ENCODE measurements at regions not wholly inside any gene's neighbourhood (a gene's known extent, or its start where the extent isn't known, plus 50 kb on each side); places are given as distances from the start of the nearest gene placed in this dataset.

- H3K36me3 ChIP-seq: no peaks in the 10 kb centered on the region
- DNase-seq: no peak
- H3K4me3 ChIP-seq: no peak overlapping the region
- 80 to 95% methylated on average over 9 of the region's 9 CpGs for WGBS, 2 donors
- H3K27ac ChIP-seq: no peak overlapping the region
- H3K4me1 ChIP-seq: no peaks in the 10 kb centered on the region
- intact Hi-C loops (cut with DNase I): no loop called here
- no peaks in the 10 kb centered on the region for H3K9me3 ChIP-seq
- TF ChIP-seq CTCF (IDR thresholded peaks at IDR 0.05): no peak
- no peak for TF ChIP-seq POLR2A (IDR thresholded peaks at IDR 0.05)
- H3K27me3 ChIP-seq: peaks cover 0 to 12% (median 0%) of the 10 kb centered on the region in 4 donors
These were observed 179.8 kb downstream of the SNX10 start for GRCh38 chr7:26471306-26472075.

GRCh38 chr7:26472971-26473370, 181.3 kb downstream of the SNX10 start:
- Histone ChIP-seq H3K27ac (no peak overlapping the region), H3K4me1 (no peaks in the 10 kb centered on the region), H3K36me3 (no peaks in the 10 kb centered on the region), H3K9me3 (no peaks in the 10 kb centered on the region), H3K27me3 (peaks cover 0 to 7% (median 0%) of the 10 kb centered on the region in 4 donors), H3K4me3 (no peak overlapping the region)
- 76 to 79% methylated on average over 2 of the region's 2 CpGs for WGBS, 2 donors
- no peak for TF ChIP-seq CTCF (IDR thresholded peaks at IDR 0.05)
- TF ChIP-seq POLR2A (IDR thresholded peaks at IDR 0.05): no peak
- intact Hi-C loops (cut with DNase I): no loop called here
- no peak for DNase-seq

- H3K4me3 ChIP-seq: no peak overlapping the region
- DNase-seq: no peak
- peaks cover 0 to 6% (median 0%) of the 10 kb centered on the region in 4 donors for H3K27me3 ChIP-seq
- no peaks in the 10 kb centered on the region for H3K9me3 ChIP-seq
- WGBS, 2 donors: 90 to 100% methylated on average over 1 of the region's 1 CpG
- H3K27ac ChIP-seq: no peak overlapping the region
- no peaks in the 10 kb centered on the region for H3K36me3 ChIP-seq
- TF ChIP-seq POLR2A (IDR thresholded peaks at IDR 0.05): no peak
- TF ChIP-seq CTCF (IDR thresholded peaks at IDR 0.05): no peak
- intact Hi-C loops (cut with DNase I): no loop called here
- H3K4me1 ChIP-seq: no peaks in the 10 kb centered on the region
These were observed 184.6 kb downstream of the SNX10 start for GRCh38 chr7:26476271-26476670.

- H3K27me3 ChIP-seq: peaks cover 0 to 6% (median 0%) of the 10 kb centered on the region in 4 donors
- DNase-seq: no peak
- WGBS, 2 donors: 64 to 67% methylated on average over 4 of the region's 4 CpGs
- TF ChIP-seq POLR2A (IDR thresholded peaks at IDR 0.05): no peak
- TF ChIP-seq CTCF (IDR thresholded peaks at IDR 0.05): no peak
- H3K9me3 ChIP-seq: no peaks in the 10 kb centered on the region
- H3K4me1 ChIP-seq: no peaks in the 10 kb centered on the region
- no peak overlapping the region for H3K4me3 ChIP-seq
- intact Hi-C loops (cut with DNase I): no loop called here
- H3K36me3 ChIP-seq: no peaks in the 10 kb centered on the region
- H3K27ac ChIP-seq: no peak overlapping the region
These were observed 185.8 kb downstream of the SNX10 start for GRCh38 chr7:26477381-26477990.

- no peak for DNase-seq
- Histone ChIP-seq H3K9me3 (no peaks in the 10 kb centered on the region), H3K4me1 (no peaks in the 10 kb centered on the region), H3K36me3 (no peaks in the 10 kb centered on the region), H3K27me3 (peaks cover 0 to 6% (median 0%) of the 10 kb centered on the region in 4 donors), H3K4me3 (no peak overlapping the region), H3K27ac (no peak overlapping the region)
- TF ChIP-seq POLR2A (IDR thresholded peaks at IDR 0.05) (no peak), CTCF (IDR thresholded peaks at IDR 0.05) (no peak)
- intact Hi-C loops (cut with DNase I): no loop called here
- 67 to 80% methylated on average over 4 of the region's 4 CpGs for WGBS, 2 donors
These were observed 186.9 kb downstream of the SNX10 start for GRCh38 chr7:26478550-26478949.

All from esophagus squamous epithelium (tissue), 5 donors.